Anterior cingulate cortex (tissue), 58 donors: ENCODE measurements at regions not wholly inside any gene's neighbourhood (a gene's known extent, or its start where the extent isn't known, plus 50 kb on each side); places are given as distances from the start of the nearest gene placed in this dataset.
A peak's percentile ranks its signal among the peaks of the same experiment; 100 is the strongest.

Experiments used
- DNase-seq, 58 donors: peaks; one replicate each; lab custom pipeline; 2025; lab: John Stamatoyannopoulos, UW

DNA sequence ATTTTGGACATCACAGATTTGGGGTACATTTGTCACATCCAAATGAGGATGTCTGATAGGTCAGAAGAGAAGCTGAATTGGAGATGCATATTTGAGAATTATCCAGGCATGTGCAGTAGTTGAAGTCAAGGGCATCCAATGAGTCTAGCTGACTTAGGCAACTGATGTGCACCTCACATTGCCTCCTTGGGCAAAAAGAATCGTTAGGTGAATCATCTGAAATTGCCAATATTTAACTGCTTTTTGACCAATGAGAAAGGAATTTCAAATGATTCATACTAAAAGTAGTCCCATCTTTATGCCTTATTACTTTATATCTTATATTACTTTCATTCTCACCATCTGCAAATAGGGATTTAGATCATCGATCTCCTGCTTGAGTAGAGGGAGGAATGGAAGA lies 117.7 kb downstream of the CD47 start:
- DNase-seq, result no peak

DNA sequence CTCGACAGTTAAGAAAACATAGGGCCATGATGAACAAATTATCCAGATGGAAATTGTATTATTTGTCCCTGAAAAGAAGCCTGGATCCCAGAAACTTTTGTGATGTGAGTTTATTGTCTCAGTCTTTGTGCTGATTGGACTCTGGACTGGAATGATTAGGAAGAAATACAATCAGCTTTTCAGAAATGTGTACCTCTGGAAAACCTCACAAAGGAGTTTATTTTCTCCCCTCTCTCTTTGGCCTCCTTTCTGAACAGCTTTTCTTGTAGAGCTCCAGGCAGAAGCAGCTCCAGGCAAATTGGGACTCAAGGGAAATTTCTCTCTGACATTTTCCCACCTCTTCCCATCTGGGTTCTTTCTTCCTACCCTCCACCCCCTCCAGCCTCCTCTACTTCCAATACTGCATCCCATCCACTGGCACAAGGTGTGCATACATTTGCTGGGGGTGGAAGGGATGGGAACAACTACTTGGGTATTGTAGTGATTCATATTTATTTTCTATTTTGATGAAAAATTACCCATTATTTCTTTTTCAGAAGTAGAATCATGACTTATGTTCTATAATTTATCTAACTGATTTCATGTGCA lies 119.7 kb downstream of the CD47 start:
- no peak for DNase-seq

GRCh38 chr3:107969994-107970819 lies 120.6 kb downstream of the CD47 start:
- DNase-seq, result peak in 9 of 58 donors; percentile 13 to 75 (median 27)

DNA sequence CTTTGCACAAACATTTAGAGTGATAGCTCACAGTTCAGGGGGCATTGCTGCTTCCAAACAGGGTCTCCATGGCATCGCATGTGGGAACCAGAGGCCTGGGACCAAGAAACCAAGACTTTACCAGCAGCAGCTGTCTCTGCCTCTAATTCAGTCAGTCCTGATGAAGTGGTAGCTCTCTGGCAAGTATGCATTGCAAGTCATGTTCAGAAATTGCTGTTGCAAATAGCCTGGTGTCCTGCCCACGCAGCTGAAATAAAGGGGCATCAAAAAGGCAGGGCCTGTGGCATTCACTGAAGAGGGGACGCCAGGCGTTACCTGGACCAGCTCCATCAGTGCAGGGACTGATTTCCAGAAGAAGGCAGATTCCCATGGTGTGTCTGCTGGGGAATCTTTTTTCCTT lies 121.3 kb downstream of the CD47 start:
- peak in 4 of 58 donors; percentile 4 to 32 (median 12) for DNase-seq

GRCh38 chr3:107966276-107966675 lies 124.6 kb downstream of the CD47 start:
- DNase-seq, result no peak

- no peak for DNase-seq
Measured at GRCh38 chr3:107965136-107965655, 125.6 kb downstream of the CD47 start.

DNA sequence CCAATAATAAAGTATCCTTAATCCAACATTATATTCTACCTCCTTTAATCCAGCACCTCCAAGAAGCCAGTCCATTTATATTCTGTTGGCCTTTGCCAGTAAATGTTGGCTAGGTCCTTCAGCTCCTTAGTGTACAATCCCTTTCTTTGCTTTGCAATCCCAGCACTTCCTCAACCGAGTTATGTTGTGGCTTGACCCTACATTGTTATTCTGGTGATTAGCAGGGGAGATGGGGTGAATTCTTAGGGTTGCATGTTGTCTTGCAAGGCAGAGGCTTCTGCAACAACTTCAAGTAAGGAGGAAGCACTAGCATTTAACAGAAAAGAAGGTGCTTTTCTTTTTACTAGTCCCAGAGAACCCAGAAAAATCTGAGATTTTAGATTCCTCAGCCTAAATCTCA lies 127.2 kb downstream of the CD47 start:
- no peak for DNase-seq

- no peak for DNase-seq
Measured at GRCh38 chr3:107962946-107963345, 127.9 kb downstream of the CD47 start.

DNA sequence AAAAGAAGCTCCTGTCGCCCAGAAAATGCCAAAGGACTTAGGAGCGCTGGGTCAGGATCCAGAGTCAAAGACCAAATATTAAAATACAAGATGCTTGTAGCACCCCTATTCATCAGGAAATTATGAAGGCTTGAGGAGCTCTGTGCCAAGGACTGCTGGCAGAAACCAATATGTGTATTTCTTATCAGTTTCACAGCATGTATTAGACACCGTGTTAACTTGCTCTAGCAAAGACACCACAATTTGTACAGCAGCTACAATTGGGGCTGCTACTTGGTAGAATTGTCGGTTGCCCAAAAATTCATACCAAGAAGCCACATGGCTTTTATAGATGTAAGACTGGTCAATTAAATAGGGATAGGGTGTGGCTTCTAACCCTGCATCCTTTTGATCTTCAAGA lies 128.8 kb downstream of the CD47 start:
- no peak for DNase-seq

GRCh38 chr3:107959550-107960154 lies 131.2 kb downstream of the CD47 start:
- no peak for DNase-seq

DNA sequence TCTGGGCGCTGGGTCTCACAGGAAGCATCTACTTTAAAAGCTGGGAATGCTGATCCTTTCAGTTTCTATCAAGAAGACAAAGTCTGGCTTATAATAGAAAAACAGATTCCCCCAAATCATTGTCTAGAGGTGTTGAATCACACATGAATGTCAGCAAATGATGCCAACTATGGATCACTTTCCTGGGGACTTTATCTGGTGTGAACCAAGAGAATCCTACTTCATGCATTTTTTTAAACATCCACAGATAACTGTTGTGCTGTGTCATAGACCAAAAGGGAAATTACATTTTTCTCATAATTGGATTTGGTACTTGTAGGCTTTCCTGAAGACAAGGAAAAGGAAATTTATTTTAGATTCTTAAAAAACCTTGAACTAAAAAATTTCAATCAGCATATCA lies 132.7 kb downstream of the CD47 start:
- no peak for DNase-seq

DNA sequence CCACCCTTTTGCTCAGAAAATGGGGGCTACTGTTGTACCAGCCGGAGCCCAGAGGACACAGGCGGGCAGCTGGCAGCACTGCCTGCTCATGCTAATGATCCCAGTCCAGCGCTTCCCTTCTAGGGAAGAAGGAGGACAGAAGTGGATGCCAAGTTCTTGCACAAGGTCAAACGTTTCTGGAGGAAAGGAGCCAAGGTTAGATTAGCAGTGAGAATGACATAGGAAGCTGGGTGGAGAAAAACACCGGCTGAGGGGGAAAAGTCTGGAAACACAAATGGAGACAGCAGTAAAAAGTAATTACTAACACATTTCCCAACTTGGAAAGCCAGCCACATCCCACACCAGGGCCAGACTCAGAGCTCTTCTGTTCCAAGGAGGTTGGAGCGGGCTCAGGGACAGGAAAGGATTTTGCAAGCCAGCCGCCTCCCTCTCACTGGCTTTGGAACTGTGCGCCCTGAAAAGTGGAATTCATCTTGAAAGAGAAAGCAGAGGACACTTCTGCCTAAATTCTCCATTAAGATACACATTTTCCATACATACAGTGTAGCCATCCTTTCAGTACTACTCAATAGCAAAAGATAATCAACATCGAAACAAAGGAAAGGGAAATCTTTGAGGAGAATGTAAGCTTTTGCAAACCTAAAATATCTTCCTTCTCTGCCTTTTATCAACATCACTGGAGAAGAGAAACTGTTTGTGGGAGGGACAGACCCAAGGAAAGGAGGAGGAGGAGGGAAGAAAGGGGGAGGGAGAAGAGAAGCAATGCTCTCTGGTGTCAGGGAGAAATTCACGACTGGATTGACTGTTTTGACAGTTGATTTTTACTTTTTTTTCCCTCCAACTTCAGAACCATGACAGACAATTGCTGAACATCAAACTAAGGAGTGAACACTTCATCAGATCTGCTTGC lies 133.6 kb downstream of the CD47 start:
- DNase-seq, result peak in 51 of 58 donors; percentile 5 to 83 (median 54)

DNA sequence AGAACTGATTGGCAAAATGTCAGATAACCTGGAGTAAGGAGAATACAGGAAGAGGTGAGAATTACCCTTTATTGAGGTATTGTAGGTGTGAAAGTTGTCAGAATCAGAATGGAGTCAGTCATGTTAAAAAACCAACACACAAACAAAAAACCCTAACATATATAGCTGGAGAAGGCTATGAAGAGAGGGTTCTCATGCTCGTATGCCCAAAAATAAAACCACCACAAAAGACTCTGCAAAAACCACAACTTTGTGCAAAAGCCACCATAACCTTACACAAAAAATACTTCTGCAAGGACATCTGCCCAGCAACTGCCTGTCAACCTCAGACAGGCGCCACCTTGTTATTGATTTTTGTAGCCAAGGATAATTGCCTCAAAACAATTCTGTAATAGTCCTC lies 136.0 kb downstream of the CD47 start:
- DNase-seq, result no peak

DNA sequence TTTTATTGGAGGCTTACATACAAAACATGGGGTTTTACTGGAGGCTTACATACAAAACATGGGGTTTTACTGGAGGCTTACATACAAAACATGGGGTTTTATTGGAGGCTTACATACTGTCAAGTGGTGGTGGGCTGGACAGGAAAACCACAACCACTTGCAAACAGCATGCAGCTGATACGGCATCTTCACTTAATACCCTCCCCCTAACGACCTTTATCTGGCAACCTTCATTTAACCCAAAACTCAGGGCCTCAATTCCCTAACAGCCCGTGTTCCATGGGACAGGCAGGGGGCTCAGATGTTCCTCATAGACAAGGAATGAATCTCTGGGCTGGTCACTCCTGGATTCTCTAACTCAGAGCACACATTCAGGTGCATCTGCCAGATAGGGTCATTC lies 137.1 kb downstream of the CD47 start:
- DNase-seq, result no peak

GRCh38 chr3:107951126-107951525 lies 139.7 kb downstream of the CD47 start:
- DNase-seq, result no peak

DNA sequence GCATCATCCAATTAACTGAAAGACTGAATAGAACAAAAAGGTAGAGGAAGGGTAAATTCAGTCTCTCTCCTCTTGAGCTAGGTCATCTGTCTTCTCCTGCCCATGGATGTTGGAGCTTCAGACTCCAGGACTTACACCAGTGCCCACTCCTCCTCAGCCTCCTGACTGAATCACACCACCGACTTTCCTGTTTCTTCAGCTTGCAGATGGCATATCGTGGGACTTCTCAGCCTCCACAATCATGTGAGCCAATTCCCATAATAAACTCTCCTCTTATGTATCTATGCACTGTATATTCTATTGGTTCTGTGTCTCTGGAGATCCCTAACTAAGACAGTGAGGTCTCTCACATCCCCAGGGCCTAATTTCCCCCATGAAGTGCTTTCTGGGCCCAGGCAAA lies 140.4 kb downstream of the CD47 start:
- peak in 22 of 58 donors; percentile 5 to 60 (median 27) for DNase-seq

DNA sequence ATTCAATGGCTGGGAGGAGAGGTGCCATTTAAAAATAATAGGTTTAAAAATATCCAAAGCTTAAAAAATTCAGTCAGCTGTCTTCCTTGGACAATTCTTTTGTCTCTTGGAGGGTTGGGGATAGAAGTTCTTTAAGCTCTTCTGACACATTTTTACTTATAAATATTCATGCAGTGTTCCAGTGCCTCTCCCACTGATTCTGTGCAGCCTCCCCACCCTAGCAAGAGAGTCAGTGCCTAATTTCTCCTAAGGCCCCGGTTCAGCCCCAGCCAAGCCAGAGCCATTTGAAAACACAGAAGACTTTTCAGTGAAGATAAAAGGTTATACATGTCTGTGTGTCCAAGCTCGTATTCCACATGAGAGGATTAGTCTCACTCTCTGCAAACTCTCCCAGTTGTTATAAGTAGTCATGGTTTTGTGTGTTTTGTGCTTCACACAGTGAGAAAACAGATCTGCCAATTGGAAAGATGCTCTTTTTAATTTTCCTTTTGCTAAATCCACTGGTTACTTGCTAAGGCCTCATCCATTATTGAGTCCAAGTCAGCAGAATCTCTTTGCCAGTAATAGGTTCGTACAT lies 141.3 kb downstream of the CD47 start:
- peak in 3 of 58 donors; percentile 6 to 15 (median 11) for DNase-seq

GRCh38 chr3:107947203-107947602 lies 143.6 kb downstream of the CD47 start:
- no peak for DNase-seq

DNA sequence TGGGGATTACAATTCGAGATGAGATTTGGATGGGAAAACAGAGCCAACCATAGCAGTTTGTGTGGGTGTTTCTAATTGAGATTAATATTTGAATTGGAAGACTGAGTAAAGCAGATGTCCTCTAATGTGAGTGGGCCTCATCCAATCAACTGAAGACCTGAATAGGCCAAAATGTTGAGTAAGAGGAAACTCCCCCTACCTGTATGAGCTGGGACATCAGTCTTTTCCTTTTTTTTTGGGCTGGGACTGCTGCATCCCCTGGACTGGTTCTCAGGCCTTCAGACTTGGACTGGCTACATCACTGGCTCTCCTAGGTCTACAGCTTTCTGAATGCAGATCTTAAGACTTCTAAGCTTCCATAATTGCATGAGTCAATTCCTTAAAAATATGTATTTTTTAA lies 144.1 kb downstream of the CD47 start:
- no peak for DNase-seq
